ENCODE measurements at regions not wholly inside any gene's neighbourhood (a gene's known extent, or its start where the extent isn't known, plus 50 kb on each side); places are given as distances from the start of the nearest gene placed in this dataset.
"Not testable (repeated sequence)": the region's sequence is repeated elsewhere in the genome, so short reads cannot be mapped to it uniquely, and the experiment has no call there.

- not testable (repeated sequence) for DNase-seq
These were observed 64.4 kb downstream of the KLRB1 start for GRCh38 chr12:9543341-9543740.

GRCh38 chr12:9542827-9543226 is 64.9 kb downstream of the KLRB1 start:
- not testable (repeated sequence) for DNase-seq

DNA sequence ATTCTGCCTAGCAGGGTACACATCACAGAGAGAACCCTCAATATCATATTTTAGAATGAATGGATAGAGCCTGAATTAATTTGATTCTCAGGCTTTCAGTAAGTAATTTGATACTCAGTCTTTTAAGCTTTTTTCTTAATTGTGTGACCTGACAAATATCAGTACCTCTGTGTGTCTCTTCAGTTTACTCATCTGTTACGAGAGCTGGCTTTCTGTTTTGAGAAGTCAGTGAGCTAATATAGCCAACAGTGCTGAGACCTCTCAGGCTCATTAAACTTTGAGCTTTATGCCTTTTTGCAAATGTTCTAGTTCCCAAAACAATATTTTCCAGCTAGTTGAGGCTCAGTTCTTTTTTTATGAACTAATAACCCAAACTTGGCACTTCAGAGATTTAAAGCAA is 91.8 kb downstream of the KLRB1 start:
- DNase-seq = not testable (repeated sequence)

DNA sequence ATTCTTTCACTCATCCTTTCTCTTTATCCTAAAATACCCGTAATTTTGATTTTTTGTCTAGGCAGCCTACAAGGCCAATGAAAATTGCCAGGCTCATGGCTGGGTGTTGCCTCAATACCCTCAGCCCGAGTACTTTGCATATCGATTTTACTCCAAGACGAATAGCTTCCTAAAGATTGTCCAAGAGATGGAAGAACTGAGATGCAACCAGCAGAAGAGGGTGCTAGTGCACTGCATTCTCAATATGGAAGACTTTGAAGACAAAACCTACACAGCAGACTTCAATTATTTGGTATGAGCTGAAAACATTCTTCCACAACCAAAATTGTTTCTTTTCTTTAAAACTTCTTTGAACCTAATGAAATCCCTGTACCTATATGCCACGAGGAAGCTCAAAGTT is 95.0 kb downstream of the KLRB1 start:
- not testable (repeated sequence) for DNase-seq

DNA sequence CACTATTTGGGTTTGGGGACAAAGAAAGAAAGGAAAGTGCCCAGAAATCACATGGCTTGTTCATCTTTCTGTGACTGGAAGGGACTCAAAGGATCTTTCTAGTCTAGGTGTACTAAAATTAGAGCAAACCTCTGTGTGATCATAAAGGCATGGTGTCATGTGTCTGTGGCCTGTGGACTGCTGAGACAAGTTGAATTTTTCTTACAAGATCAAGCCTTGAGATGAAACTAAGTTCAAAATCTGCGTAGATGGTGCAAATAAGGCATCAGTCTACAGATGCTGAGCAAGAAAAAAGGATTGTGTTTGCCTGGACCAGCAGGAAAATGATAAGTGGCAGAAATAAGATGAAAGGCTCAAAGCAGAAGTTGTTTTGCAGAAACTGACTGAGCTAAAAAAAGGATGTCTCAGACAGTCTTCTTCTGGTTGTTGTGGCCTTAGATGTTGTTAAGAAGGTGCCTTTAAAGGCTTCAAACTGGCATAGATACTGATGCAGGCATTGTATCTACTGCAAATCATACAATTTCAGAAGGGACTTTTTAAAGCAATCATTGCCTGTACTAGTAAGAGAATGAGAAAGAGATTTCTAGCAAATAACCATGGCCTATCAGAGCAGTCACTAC is 97.2 kb downstream of the KLRB1 start:
- DNase-seq = not testable (repeated sequence)

- no peak for DNase-seq
These were observed 98.1 kb downstream of the KLRB1 start for GRCh38 chr12:9509464-9510161.

GRCh38 chr12:9506746-9507145 is 101.0 kb downstream of the KLRB1 start:
- DNase-seq = no peak

- not testable (repeated sequence) for DNase-seq
These were observed 104.3 kb downstream of the KLRB1 start for GRCh38 chr12:9503384-9503783.

DNA sequence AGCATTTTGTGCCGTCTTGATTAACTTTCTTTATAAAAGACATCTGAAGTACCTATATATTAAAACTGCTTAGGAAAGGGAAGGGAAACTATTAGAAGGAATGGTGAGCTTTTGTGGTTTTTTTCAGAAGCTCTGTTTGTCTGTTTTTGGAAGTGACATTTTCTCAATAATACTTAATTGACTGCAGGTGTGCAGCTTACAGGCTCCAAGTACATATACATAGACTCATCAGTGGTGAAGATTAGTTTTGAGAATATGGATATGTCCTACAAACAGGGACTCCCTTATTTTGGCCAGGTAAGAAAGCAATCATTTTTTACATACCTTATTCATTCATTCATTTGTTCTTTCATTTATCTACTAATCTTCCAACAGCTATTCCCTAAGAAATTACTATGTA is 104.9 kb downstream of the KLRB1 start:
- not testable (repeated sequence) for DNase-seq

DNA sequence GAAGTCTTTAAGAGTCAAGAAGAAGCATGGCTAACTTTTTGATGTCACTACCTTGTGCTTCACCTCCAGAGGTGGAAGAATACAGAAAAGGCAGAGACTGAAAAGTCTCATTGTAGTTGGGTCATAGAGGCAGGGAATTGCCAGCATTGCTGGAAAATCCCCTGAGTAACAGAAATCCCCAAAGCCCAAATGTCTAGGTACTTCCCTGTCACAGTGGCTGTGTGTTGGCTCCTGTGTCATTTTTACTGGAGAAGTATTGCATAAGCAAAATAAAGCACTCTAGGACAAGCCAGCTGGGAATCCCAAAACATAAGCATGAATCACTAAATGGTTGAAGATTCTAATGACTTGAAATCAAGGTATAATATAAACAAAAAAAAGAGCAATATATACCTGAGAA is 114.4 kb downstream of the KLRB1 start:
- DNase-seq = not testable (repeated sequence)

DNA sequence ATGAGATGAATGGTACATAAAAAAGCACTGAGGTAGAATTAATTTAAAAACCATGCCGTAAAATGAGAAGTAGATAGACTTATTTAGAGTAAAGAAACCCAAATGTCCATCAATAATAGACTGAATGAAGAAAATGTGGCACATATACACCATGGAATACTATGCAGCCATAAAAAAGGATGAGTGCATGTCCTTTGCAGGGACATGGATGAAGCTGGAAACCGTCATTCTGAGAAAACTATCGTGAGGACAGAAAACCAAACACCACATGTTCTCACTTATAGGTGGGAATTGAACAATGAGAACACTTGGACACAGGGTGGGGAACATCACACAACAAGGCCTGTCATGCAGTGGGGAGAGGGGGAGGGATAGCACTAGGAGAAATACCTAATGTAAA is 126.4 kb downstream of the KLRB1 start:
- DNase-seq = not testable (repeated sequence)

DNA sequence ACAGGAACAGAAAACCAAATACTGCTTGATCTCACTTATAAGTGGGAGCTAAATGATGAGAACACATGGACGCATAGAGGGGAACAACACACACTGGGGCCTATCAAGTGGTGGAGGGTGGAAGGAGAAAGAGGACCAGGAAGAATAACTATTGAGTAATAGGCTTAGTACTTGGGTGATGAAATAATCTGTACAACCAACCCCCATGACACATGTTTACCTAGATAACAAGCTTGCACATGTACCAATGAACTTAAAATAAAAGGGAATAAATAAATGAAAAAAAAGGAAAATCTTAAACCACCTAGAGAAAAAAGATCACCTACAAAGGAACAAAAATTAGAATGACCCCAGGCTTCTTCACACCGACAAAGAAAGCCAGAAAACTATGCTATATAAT is 133.5 kb downstream of the KLRB1 start:
- DNase-seq = not testable (repeated sequence)

- DNase-seq = not testable (repeated sequence)
These were observed 134.1 kb downstream of the KLRB1 start for GRCh38 chr12:9473638-9474037.

DNA sequence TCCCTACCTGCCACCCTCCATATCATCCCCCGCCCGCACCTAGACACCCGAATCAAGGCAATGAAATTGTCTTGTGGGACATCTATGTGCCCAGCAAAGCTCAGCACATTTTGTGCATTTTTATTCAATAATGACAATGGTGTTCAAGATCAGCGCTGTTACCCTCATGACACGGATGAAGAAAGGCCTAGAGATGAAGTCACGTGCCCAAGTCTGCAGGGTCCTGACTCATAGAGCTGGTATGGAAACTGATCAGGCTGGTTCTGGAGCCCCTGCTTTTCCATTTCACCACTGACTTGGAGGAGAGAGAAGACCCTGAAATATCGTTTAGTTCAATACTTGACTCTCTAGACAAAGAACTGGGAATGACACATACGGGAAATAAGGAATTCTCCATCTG is 136.2 kb downstream of the KLRB1 start:
- DNase-seq = not testable (repeated sequence)

DNA sequence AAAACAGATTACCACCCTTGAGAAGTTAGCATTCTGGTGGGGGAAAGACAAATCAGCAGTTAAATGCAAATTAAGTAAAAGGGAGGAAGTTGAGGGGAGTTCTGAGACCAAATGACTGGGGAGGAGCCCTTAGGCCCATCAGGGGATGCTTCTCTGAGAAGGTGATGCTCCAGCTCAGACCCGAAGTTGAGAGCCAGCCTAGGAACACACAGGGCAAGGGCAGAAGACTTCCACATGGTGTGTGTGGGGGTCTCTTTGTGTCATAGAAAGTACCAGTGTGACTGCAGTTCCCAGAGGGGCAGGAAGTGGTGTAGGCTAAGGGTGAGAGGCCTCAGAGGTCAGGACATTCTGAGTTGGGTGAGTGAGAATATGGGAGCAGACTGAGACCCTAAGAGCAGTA is 137.3 kb downstream of the KLRB1 start:
- not testable (repeated sequence) for DNase-seq

DNA sequence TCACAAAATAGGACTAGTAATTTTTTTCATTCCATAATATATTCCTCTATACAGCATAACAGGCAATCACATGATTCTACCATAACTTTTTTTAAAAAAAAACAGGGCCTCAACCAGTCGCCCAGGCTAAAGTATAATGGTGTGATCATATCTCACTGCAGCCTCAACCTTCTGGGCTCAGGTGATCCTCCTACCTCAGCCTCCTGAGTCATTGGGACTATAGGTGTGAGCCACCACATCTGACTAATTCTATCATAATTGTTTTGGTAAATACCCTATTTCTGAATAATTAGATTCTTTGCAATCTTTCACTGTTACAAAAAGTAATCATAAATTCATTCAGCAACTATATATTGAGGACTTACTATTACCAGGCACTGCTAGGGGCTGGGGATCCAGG is 137.8 kb downstream of the KLRB1 start:
- not testable (repeated sequence) for DNase-seq

GRCh38 chr12:9469463-9469862 is 138.3 kb downstream of the KLRB1 start:
- not testable (repeated sequence) for DNase-seq

GRCh38 chr12:9468998-9469397 is 138.7 kb downstream of the KLRB1 start:
- peak; percentile 69 for DNase-seq

- not testable (repeated sequence) for DNase-seq
These were observed 139.6 kb downstream of the KLRB1 start for GRCh38 chr12:9468144-9468543.

DNA sequence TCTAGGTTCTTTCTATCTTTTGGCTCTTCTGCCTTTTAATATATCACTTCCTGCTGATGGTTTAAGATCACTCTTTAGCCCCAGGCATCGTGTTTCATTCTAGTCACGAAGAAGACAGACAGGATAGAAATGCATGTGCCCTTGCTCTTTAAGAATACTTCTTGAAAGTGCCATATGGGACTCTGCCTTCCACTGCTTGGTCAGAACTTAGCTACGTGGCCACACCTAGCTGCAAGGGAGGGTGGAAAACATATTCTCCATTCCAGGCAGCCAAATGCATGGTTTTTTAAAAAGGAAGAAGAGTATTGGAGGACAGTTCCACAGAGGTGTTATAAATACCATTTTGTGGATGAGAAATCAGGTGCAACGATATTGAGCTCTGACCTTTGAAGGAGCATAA is 143.3 kb downstream of the KLRB1 start:
- no peak for DNase-seq

- DNase-seq = peak; percentile 50
These were observed 152.2 kb downstream of the KLRB1 start for GRCh38 chr12:9455516-9455915.

DNA sequence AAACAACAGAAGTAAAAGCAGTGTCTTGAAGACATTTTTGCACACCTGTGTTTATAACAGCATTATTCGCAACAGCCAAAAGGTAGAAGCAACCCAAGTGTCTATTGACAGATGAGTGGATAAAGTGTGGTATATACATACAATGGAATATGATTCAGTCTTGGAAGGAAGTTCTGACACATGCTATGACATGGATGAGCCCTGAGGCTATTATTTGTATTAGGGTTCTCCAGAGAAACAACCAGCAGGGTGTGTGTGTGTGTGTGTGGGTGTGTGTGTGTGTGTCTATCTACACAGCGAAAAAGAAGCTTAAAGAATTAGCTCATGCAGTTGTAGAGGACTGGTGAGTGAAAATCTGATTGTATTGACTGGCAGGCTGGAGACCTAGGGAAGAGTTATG is 153.7 kb downstream of the KLRB1 start:
- not testable (repeated sequence) for DNase-seq

- not testable (repeated sequence) for DNase-seq
These were observed 157.6 kb downstream of the KLRB1 start for GRCh38 chr12:9450127-9450567.

DNA sequence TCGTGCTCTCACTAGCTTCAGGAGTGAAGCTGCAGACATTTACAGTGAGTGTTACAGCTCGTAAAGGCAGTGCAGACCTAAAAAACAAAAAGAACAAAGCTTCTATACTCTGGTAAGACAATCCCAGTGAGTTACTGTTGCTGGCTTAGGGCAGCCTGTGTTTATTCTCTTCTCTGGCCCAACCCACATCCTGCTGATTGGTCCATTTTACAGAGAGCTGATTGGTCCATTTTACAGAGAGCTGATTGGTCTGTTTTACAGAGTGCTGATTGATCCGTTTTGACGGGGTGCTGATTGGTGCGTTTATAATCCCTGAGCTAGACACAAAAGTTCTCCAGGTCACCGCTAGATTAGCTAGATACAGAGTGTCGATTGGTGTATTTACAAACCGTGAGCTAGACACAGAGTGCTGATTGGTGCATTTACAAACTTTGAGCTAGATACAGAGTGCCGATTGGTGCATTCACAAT is 158.0 kb downstream of the KLRB1 start:
- not testable (repeated sequence) for DNase-seq
